ENCODE measurements at regions not wholly inside any gene's neighbourhood (a gene's known extent, or its start where the extent isn't known, plus 50 kb on each side); places are given as distances from the start of the nearest gene placed in this dataset.

DNA sequence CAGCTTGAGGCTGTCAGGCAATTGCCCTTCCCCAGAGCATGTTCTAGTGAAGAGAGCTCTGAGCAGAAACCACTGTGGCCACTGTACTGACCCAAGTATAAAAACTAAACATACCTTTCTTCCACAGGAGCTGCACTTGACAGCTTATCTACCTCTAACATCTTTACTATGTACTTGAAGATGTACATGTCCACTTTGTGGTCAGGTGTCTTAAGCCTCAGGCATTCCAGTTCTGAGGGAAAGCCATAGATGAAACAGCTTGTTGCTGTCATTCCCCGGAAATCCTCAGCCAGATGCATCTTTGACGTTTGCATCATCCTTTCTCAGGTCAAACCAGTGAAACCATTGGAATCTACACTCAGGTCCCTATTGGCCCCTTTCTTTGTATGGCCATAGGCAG is 70.4 kb downstream of the CHRM3 start:
- TF ChIP-seq, protein P1, sequence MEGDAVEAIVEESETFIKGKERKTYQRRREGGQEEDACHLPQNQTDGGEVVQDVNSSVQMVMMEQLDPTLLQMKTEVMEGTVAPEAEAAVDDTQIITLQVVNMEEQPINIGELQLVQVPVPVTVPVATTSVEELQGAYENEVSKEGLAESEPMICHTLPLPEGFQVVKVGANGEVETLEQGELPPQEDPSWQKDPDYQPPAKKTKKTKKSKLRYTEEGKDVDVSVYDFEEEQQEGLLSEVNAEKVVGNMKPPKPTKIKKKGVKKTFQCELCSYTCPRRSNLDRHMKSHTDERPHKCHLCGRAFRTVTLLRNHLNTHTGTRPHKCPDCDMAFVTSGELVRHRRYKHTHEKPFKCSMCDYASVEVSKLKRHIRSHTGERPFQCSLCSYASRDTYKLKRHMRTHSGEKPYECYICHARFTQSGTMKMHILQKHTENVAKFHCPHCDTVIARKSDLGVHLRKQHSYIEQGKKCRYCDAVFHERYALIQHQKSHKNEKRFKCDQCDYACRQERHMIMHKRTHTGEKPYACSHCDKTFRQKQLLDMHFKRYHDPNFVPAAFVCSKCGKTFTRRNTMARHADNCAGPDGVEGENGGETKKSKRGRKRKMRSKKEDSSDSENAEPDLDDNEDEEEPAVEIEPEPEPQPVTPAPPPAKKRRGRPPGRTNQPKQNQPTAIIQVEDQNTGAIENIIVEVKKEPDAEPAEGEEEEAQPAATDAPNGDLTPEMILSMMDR (conservative IDR thresholded peaks at IDR 0.05; ENCODE audit: low read depth in 2 of 2), result no peak
- TF ChIP-seq POLR2AphosphoS5 (IDR thresholded peaks at IDR 0.05; ENCODE audit: low read depth) (no peak), EZH2 (IDR thresholded peaks at IDR 0.05; ENCODE audit: low read depth, unreplicated experiment) (no peak), EZH2phosphoT487 (IDR thresholded peaks at IDR 0.05; ENCODE audit: unreplicated experiment) (no peak), CREB1 (CRISPR knock-in tag; IDR thresholded peaks at IDR 0.05; ENCODE audit: low read depth) (no peak), JUNB (IDR thresholded peaks at IDR 0.05; ENCODE audit: unreplicated experiment) (no peak)
- TF ChIP-seq, protein P2, sequence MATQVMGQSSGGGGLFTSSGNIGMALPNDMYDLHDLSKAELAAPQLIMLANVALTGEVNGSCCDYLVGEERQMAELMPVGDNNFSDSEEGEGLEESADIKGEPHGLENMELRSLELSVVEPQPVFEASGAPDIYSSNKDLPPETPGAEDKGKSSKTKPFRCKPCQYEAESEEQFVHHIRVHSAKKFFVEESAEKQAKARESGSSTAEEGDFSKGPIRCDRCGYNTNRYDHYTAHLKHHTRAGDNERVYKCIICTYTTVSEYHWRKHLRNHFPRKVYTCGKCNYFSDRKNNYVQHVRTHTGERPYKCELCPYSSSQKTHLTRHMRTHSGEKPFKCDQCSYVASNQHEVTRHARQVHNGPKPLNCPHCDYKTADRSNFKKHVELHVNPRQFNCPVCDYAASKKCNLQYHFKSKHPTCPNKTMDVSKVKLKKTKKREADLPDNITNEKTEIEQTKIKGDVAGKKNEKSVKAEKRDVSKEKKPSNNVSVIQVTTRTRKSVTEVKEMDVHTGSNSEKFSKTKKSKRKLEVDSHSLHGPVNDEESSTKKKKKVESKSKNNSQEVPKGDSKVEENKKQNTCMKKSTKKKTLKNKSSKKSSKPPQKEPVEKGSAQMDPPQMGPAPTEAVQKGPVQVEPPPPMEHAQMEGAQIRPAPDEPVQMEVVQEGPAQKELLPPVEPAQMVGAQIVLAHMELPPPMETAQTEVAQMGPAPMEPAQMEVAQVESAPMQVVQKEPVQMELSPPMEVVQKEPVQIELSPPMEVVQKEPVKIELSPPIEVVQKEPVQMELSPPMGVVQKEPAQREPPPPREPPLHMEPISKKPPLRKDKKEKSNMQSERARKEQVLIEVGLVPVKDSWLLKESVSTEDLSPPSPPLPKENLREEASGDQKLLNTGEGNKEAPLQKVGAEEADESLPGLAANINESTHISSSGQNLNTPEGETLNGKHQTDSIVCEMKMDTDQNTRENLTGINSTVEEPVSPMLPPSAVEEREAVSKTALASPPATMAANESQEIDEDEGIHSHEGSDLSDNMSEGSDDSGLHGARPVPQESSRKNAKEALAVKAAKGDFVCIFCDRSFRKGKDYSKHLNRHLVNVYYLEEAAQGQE (IDR thresholded peaks at IDR 0.05; ENCODE audit: unreplicated experiment), result no peak

Data from GM23338 (cell line).